H1 (cell line): ENCODE measurements at regions not wholly inside any gene's neighbourhood (a gene's known extent, or its start where the extent isn't known, plus 50 kb on each side); places are given as distances from the start of the nearest gene placed in this dataset.

Experiments
- CTCF ChIA-PET: fragments of 300-600 bp; sonication (Branson Sonifier 250); formaldehyde crosslinking; loops from one replicate; lab custom pipeline; 2021; ENCODE audit not compliant: partially characterized antibody; lab: Charles Lee
- POLR2A ChIA-PET: fragments of 300-600 bp; sonication (Branson Sonifier 250); formaldehyde crosslinking; loops from one replicate; lab custom pipeline; 2021; ENCODE audit warnings: inconsistent platforms; ENCODE audit not compliant: partially characterized antibody; lab: Charles Lee
- DNase-seq, 2 experiments: peaks; one replicate each; pipeline versions ENCODE4 v3.0.0 to v3.0.0-alpha.2; 2010 to 2022; ENCODE audit warnings: low spot score in 2 of 2, low read depth in 1 of 2, mixed read lengths in 1 of 2
- FAIRE-seq: peaks from 2 replicates; lab custom pipeline; 2011; peaks lifted over from hg19 to GRCh38; lab: Jason Lieb, UNC
- H2AFZ ChIP-seq: 2 replicates; pipeline ENCODE4 v1.8.1; 2012; ENCODE audit warnings: low read length, inconsistent platforms
- H2AK5ac ChIP-seq: 2 replicates; pipeline ENCODE4 v1.6.1; 2013; ENCODE audit warnings: low read depth, low read length
- H2BK120ac ChIP-seq: replicated peaks from 2 replicates; pipeline ENCODE3; 2013; ENCODE audit warnings: low read depth, low read length, inconsistent platforms
- H2BK12ac ChIP-seq: 2 replicates; pipeline ENCODE4 v1.6.1; 2013; ENCODE audit warnings: low read depth, low read length
- H2BK15ac ChIP-seq: 2 replicates; pipeline ENCODE4 v1.6.1; 2013; ENCODE audit warnings: low read length
- H2BK20ac ChIP-seq: 2 replicates; pipeline ENCODE4 v1.6.1; 2013; ENCODE audit warnings: low read length
- H2BK5ac ChIP-seq: 2 replicates; pipeline ENCODE4 v1.6.1; 2013; ENCODE audit warnings: low read depth, low read length
- H3K14ac ChIP-seq: 2 replicates; pipeline ENCODE4 v1.6.1; 2013; ENCODE audit warnings: inconsistent platforms; ENCODE audit not compliant: insufficient read length
- H3K18ac ChIP-seq: 2 replicates; pipeline ENCODE4 v1.6.1; 2013; ENCODE audit warnings: low read length; ENCODE audit errors: extremely low read depth
- H3K23ac ChIP-seq: 2 replicates; pipeline ENCODE4 v1.6.1; 2013; ENCODE audit warnings: inconsistent platforms; ENCODE audit not compliant: insufficient read length
- H3K23me2 ChIP-seq: 2 replicates; pipeline ENCODE4 v1.6.1; 2013; ENCODE audit warnings: low read depth, low read length
- H3K27ac ChIP-seq: 2 replicates; pipeline ENCODE4 v1.6.1; 2011; ENCODE audit warnings: low read depth, low read length, inconsistent platforms
- H3K27me3 ChIP-seq, 4 experiments: replicated peaks in 1 of 4; 1 replicate in 1 of 4; 2 replicates in 3 of 4; pipeline versions ENCODE4 v1.6.1 to v1.8.1; 2011 to 2013; ENCODE audit warnings: low read length in 3 of 4, mild to moderate bottlenecking in 3 of 4, inconsistent platforms in 2 of 4, mixed read lengths in 2 of 4, moderate library complexity in 1 of 4; ENCODE audit not compliant: control insufficient read depth in 3 of 4, insufficient read depth in 3 of 4; ENCODE audit errors: extremely low read depth in 1 of 4
- H3K36me3 ChIP-seq, 4 experiments: 2 replicates each; pipeline versions ENCODE4 v1.6.1 to v1.8.1; 2011 to 2013; ENCODE audit warnings: mild to moderate bottlenecking in 4 of 4, low read length in 3 of 4, moderate library complexity in 2 of 4, control low read depth in 1 of 4, inconsistent platforms in 1 of 4; ENCODE audit not compliant: insufficient read depth in 4 of 4, control insufficient read depth in 2 of 4
- H3K4ac ChIP-seq: replicated peaks from 2 replicates; pipeline ENCODE3; 2013; ENCODE audit warnings: low read length, low read depth, mixed read lengths, inconsistent platforms; ENCODE audit not compliant: insufficient read length
- H3K4me1 ChIP-seq, 4 experiments: replicated peaks in 1 of 4; 1 replicate in 1 of 4; 2 replicates in 3 of 4; pipeline versions ENCODE4 v1.6.1 to v1.8.1; 2011 to 2013; ENCODE audit warnings: low read length in 3 of 4, inconsistent platforms in 2 of 4, mixed read lengths in 1 of 4; ENCODE audit not compliant: insufficient read depth in 4 of 4, control insufficient read depth in 3 of 4
- H3K4me2 ChIP-seq, 2 experiments: 2 replicates each; pipeline versions ENCODE4 v1.6.1 to v1.8.1; 2011 to 2013; ENCODE audit warnings: low read depth in 2 of 2, low read length in 2 of 2, control low read depth in 1 of 2, inconsistent platforms in 1 of 2, mild to moderate bottlenecking in 1 of 2; ENCODE audit not compliant: insufficient read depth in 1 of 2
- H3K4me3 ChIP-seq, 4 experiments: fragments of 200-600, 300-600 bp in 1 of 4; sonication (generic), shearing (Covaris generic), sonication (Bioruptor Twin) in 1 of 4; 2 replicates each; pipeline versions ENCODE4 v1.5.1 to v1.8.1; 2011 to 2016; ENCODE audit warnings: low read length in 4 of 4, low read depth in 3 of 4, control low read depth in 2 of 4, inconsistent platforms in 2 of 4, mild to moderate bottlenecking in 2 of 4, mixed read lengths in 1 of 4, moderate library complexity in 1 of 4; ENCODE audit not compliant: insufficient read depth in 2 of 4; ENCODE audit errors: extremely low read depth in 1 of 4
- H3K56ac ChIP-seq: replicated peaks from 2 replicates; pipeline ENCODE3; 2013; ENCODE audit warnings: low read depth, mild to moderate bottlenecking, mixed read lengths, low read length, inconsistent platforms; ENCODE audit not compliant: insufficient read length
- H3K79me1 ChIP-seq: 2 replicates; pipeline ENCODE4 v1.6.1; 2013; ENCODE audit warnings: low read depth, low read length, control low read depth
- H3K79me2 ChIP-seq, 2 experiments: 2 replicates each; pipeline versions ENCODE4 v1.6.1 to v1.8.1; 2012 to 2013; ENCODE audit warnings: low read length in 2 of 2, mild to moderate bottlenecking in 2 of 2, inconsistent platforms in 1 of 2; ENCODE audit not compliant: insufficient read depth in 2 of 2, control insufficient read depth in 1 of 2
- H3K9ac ChIP-seq, 4 experiments: replicated peaks in 1 of 4; 1 replicate in 1 of 4; 2 replicates in 3 of 4; pipeline versions ENCODE4 v1.6.1 to v1.8.1; 2011 to 2013; ENCODE audit warnings: low read depth in 3 of 4, low read length in 3 of 4, control low read depth in 2 of 4, mild to moderate bottlenecking in 2 of 4, moderate library complexity in 2 of 4, inconsistent platforms in 1 of 4; ENCODE audit errors: extremely low read depth in 1 of 4
- H3K9me3 ChIP-seq, 2 experiments: 2 replicates each; pipeline versions ENCODE4 v1.6.1 to v1.8.1; 2012 to 2013; ENCODE audit warnings: mild to moderate bottlenecking in 2 of 2, moderate library complexity in 2 of 2, control low read depth in 1 of 2, inconsistent platforms in 1 of 2, low read depth in 1 of 2, low read length in 1 of 2, mixed read lengths in 1 of 2; ENCODE audit not compliant: insufficient read depth in 2 of 2
- H4K20me1 ChIP-seq, 2 experiments: replicated peaks in 1 of 2; 2 replicates each; pipeline versions ENCODE3 to v1.8.1; 2011 to 2013; ENCODE audit warnings: inconsistent platforms in 2 of 2, low read length in 2 of 2, mild to moderate bottlenecking in 1 of 2; ENCODE audit not compliant: insufficient read depth in 2 of 2, control insufficient read depth in 1 of 2
- H4K5ac ChIP-seq: 2 replicates; pipeline ENCODE4 v1.6.1; 2013; ENCODE audit warnings: low read length, low read depth, mixed read lengths, inconsistent platforms; ENCODE audit not compliant: insufficient read length
- H4K8ac ChIP-seq: 2 replicates; pipeline ENCODE4 v1.8.0; 2013; ENCODE audit warnings: mild to moderate bottlenecking, moderate library complexity, low read length, inconsistent platforms; ENCODE audit not compliant: insufficient read depth; ENCODE audit errors: extremely low read depth
- H4K91ac ChIP-seq: replicated peaks from 2 replicates; pipeline ENCODE3; 2013; ENCODE audit warnings: low read length, mixed read lengths, inconsistent platforms; ENCODE audit not compliant: insufficient read length
- EGR1 ChIP-seq: IDR thresholded peaks from 2 replicates; pipeline ENCODE4 v1.6.1; 2011; ENCODE audit warnings: low read depth, low read length, borderline replicate concordance
- EP300 ChIP-seq, 2 experiments: IDR thresholded peaks; 1 replicate in 1 of 2; 2 replicates in 1 of 2; pipeline ENCODE4 v1.6.1; 2011 to 2012; ENCODE audit warnings: low read depth in 2 of 2, low read length in 2 of 2, mild to moderate bottlenecking in 2 of 2, borderline replicate concordance in 1 of 2, inconsistent platforms in 1 of 2, moderate library complexity in 1 of 2
- MAFK ChIP-seq: IDR thresholded peaks from 2 replicates; pipeline ENCODE4 v1.6.1; 2012; ENCODE audit warnings: low read depth, mild to moderate bottlenecking, improper control_type of control experiment, low read length
- RBBP5 ChIP-seq: IDR thresholded peaks from 2 replicates; pipeline ENCODE4 v1.7.1; 2012; ENCODE audit warnings: low read depth, mild to moderate bottlenecking, inconsistent platforms, low read length, moderate library complexity, borderline replicate concordance
- SAP30 ChIP-seq: fragments of 300-600 bp; sonication (generic); IDR thresholded peaks from 2 replicates; pipeline ENCODE4 v1.7.1; 2012; ENCODE audit warnings: low read length, moderate library complexity, mild to moderate bottlenecking, inconsistent platforms; ENCODE audit not compliant: insufficient read depth, insufficient replicate concordance
- SIN3A ChIP-seq, 2 experiments: IDR thresholded peaks in 1 of 2; conservative IDR thresholded peaks in 1 of 2; 2 replicates each; pipeline ENCODE4 v1.6.1; 2011 to 2012; ENCODE audit warnings: low read length in 2 of 2, improper control_type of control experiment in 1 of 2, low read depth in 1 of 2, mild to moderate bottlenecking in 1 of 2
- SP4 ChIP-seq: IDR thresholded peaks from 2 replicates; pipeline ENCODE4 v1.6.1; 2012; ENCODE audit warnings: low read length, inconsistent platforms
- TAF1 ChIP-seq: IDR thresholded peaks from 2 replicates; pipeline ENCODE4 v1.6.1; 2011; ENCODE audit warnings: mild to moderate bottlenecking, low read depth, low read length
- ZNF274 ChIP-seq: IDR thresholded peaks from 2 replicates; pipeline ENCODE4 v1.7.0; 2012; ENCODE audit warnings: low read length, borderline replicate concordance; ENCODE audit errors: extremely low read depth
- WGBS, 2 experiments: shearing (Covaris generic) in 1 of 2; methylation state at CpG; one replicate each; pipeline versions ENCODE4 v1.1.6 to v1.1.7; 2013 to 2015; ENCODE audit warnings: low lambda C conversion rate in 2 of 2, mixed read lengths in 2 of 2, inconsistent platforms in 1 of 2, low coverage in 1 of 2, missing lambda C conversion rate in 1 of 2; ENCODE audit not compliant: insufficient replicate concordance in 2 of 2, insufficient coverage in 1 of 2, insufficient read length in 1 of 2; ENCODE audit errors: extremely low coverage in 1 of 2, missing lambda C conversion rate in 1 of 2; 5-methylcytosine and 5-hydroxymethylcytosine counted together
- TF ChIP-seq, protein P1 (sequence below): IDR thresholded peaks from 2 replicates; pipeline ENCODE4 v1.6.1; 2011; ENCODE audit warnings: low read depth, mild to moderate bottlenecking, low read length; ENCODE audit not compliant: insufficient read depth
- TF ChIP-seq, protein P2 (sequence below): IDR thresholded peaks from 2 replicates; pipeline ENCODE4 v1.6.1; 2012; ENCODE audit warnings: low read length, inconsistent platforms

DNA sequence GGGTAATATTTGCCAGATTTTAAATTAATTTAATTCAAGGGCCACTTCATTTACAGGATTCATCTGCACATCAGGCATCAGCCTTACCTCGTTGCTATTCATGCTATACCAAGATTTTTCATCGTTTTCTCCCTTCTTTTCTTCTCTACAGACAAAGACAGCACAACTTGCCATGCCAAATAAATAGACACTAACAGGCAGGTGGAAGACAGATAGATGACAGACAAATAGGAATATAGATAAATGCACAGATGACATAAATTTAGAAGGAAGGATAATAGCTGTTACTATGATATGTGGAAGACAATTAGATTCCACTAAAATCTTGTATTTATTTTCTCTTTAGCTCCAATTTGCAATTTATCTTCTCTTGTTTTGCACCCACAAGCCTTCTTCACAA lies 164.5 kb upstream of the ARX start:
- no peak overlapping the region for H3K23ac ChIP-seq
- H4K8ac ChIP-seq, result no peak overlapping the region
- H4K91ac ChIP-seq, result no peak overlapping the region
- H3K79me2 ChIP-seq, result no peaks in the 10 kb centered on the region
- no peak overlapping the region for H3K14ac ChIP-seq
- H2BK20ac ChIP-seq, result no peak overlapping the region
- no peaks in the 10 kb centered on the region for H3K9me3 ChIP-seq
- no peak overlapping the region for H3K4me3 ChIP-seq
- H2BK15ac ChIP-seq, result no peak overlapping the region
- no peak overlapping the region for H3K9ac ChIP-seq
- POLR2A ChIA-PET, result no interaction called here
- H3K27ac ChIP-seq, result no peak overlapping the region
- H3K79me1 ChIP-seq, result no peaks in the 10 kb centered on the region
- 83% methylated on average over 2 of the region's 2 CpGs; no CpG with 5 or more reads in 1 of the 2 experiments for WGBS, 2 experiments
- no peak overlapping the region for H3K56ac ChIP-seq
- H3K18ac ChIP-seq, result no peak overlapping the region
- no peak overlapping the region for H2BK12ac ChIP-seq
- no peak overlapping the region for H4K5ac ChIP-seq
- FAIRE-seq (no peak), DNase-seq (no peak)
- no peak overlapping the region for H3K4ac ChIP-seq
- H2AK5ac ChIP-seq, result no peak overlapping the region
- H3K27me3 ChIP-seq, result no peaks in the 10 kb centered on the region
- CTCF ChIA-PET, result interaction anchor here (1.0 kb wide), 2 partner anchors 11 to 15 kb away, joined by 3 read pairs; no protein-coding TSS in a partner anchor
- H4K20me1 ChIP-seq, result no peaks in the 10 kb centered on the region
- no peak overlapping the region for H2BK120ac ChIP-seq
- peaks cover 0 to 3% (median 0%) of the 10 kb centered on the region in 4 experiments; a peak in 2 of 7 replicates for H3K4me1 ChIP-seq
- no peak overlapping the region for H3K4me2 ChIP-seq
- H2AFZ ChIP-seq, result no peak overlapping the region
- H3K36me3 ChIP-seq, result no peaks in the 10 kb centered on the region
- H3K23me2 ChIP-seq, result no peaks in the 10 kb centered on the region
- no peak overlapping the region for H2BK5ac ChIP-seq
- TF ChIP-seq, protein P1, sequence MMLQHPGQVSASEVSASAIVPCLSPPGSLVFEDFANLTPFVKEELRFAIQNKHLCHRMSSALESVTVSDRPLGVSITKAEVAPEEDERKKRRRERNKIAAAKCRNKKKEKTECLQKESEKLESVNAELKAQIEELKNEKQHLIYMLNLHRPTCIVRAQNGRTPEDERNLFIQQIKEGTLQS, result no peak
- TF ChIP-seq RBBP5 (no peak), TAF1 (no peak), SIN3A (conservative IDR thresholded peaks at IDR 0.05 in 1 of 2, IDR thresholded peaks at IDR 0.05 in 1 of 2; ENCODE audit: low read depth in 1 of 2, low read length in 2 of 2) (no peak), SAP30 (no peak), ZNF274 (no peak), SP4 (no peak), EGR1 (no peak), MAFK (no peak), EP300 (IDR thresholded peaks at IDR 0.05; ENCODE audit: borderline replicate concordance in 1 of 2, low read depth in 2 of 2, low read length in 2 of 2) (no peak)
- TF ChIP-seq, protein P2, sequence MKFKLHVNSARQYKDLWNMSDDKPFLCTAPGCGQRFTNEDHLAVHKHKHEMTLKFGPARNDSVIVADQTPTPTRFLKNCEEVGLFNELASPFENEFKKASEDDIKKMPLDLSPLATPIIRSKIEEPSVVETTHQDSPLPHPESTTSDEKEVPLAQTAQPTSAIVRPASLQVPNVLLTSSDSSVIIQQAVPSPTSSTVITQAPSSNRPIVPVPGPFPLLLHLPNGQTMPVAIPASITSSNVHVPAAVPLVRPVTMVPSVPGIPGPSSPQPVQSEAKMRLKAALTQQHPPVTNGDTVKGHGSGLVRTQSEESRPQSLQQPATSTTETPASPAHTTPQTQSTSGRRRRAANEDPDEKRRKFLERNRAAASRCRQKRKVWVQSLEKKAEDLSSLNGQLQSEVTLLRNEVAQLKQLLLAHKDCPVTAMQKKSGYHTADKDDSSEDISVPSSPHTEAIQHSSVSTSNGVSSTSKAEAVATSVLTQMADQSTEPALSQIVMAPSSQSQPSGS, result no peak
